ENCODE measurements at regions not wholly inside any gene's neighbourhood (a gene's known extent, or its start where the extent isn't known, plus 50 kb on each side); places are given as distances from the start of the nearest gene placed in this dataset.

DNA sequence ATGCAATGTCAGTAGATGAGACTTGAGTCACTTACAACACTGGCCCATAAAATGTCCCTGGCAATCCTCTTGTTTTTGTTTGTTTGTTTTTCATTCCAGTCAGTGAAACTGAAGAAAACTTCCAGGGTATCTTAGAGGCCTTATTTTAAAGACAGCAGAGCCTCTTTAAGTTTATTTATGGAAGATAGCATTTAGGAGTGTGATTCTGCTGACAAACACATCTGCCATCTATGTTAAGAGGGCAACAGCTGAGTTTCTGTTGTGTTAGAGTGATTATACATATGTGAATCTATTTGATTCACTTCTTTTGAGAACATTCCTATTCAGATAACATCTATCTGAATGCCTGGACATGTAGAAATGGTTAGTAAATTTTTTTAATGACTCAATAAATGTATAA is 812.6 kb downstream of the TENT5A start:
- Histone ChIP-seq H3K9ac (replicated peaks in 1 of 4; ENCODE audit: extremely low read depth in 1 of 4, low read depth in 3 of 4, low read length in 3 of 4) (no peak overlapping the region), H3K27me3 (replicated peaks in 1 of 4; ENCODE audit: control insufficient read depth in 3 of 4, extremely low read depth in 1 of 4, insufficient read depth in 3 of 4, low read length in 3 of 4) (no peaks in the 10 kb centered on the region), H3K14ac (ENCODE audit: insufficient read length) (no peak overlapping the region), H2AK5ac (ENCODE audit: low read depth, low read length) (no peak overlapping the region), H3K79me2 (ENCODE audit: control insufficient read depth in 1 of 2, insufficient read depth in 2 of 2, low read length in 2 of 2) (no peaks in the 10 kb centered on the region), H3K23ac (ENCODE audit: insufficient read length) (no peak overlapping the region), H2BK5ac (ENCODE audit: low read depth, low read length) (no peak overlapping the region), H3K4me3 (ENCODE audit: extremely low read depth in 1 of 4, insufficient read depth in 2 of 4, low read depth in 3 of 4, low read length in 4 of 4) (no peak overlapping the region), H3K4me2 (ENCODE audit: insufficient read depth in 1 of 2, low read depth in 2 of 2, low read length in 2 of 2) (no peak overlapping the region), H2BK20ac (ENCODE audit: low read length) (no peak overlapping the region), H3K4me1 (replicated peaks in 1 of 4; ENCODE audit: control insufficient read depth in 3 of 4, insufficient read depth in 4 of 4, low read length in 3 of 4) (no peaks in the 10 kb centered on the region), H3K79me1 (ENCODE audit: low read depth, low read length) (no peaks in the 10 kb centered on the region), H3K23me2 (ENCODE audit: low read depth, low read length) (no peaks in the 10 kb centered on the region), H4K20me1 (replicated peaks in 1 of 2; ENCODE audit: control insufficient read depth in 1 of 2, insufficient read depth in 2 of 2, low read length in 2 of 2) (no peaks in the 10 kb centered on the region), H3K36me3 (ENCODE audit: control insufficient read depth in 2 of 4, insufficient read depth in 4 of 4, low read length in 3 of 4) (no peaks in the 10 kb centered on the region), H4K8ac (ENCODE audit: extremely low read depth, insufficient read depth, low read length) (no peak overlapping the region), H3K4ac (replicated peaks; ENCODE audit: insufficient read length, low read depth, low read length) (no peak overlapping the region), H2BK12ac (ENCODE audit: low read depth, low read length) (no peak overlapping the region), H3K56ac (replicated peaks; ENCODE audit: insufficient read length, low read depth, low read length) (no peak overlapping the region), H2BK120ac (replicated peaks; ENCODE audit: low read depth, low read length) (no peak overlapping the region), H2BK15ac (ENCODE audit: low read length) (no peak overlapping the region), H4K91ac (replicated peaks; ENCODE audit: insufficient read length, low read length) (no peak overlapping the region), H2AFZ (ENCODE audit: low read length) (no peak overlapping the region), H3K18ac (ENCODE audit: extremely low read depth, low read length) (no peak overlapping the region), H4K5ac (ENCODE audit: insufficient read length, low read depth, low read length) (no peak overlapping the region), H3K9me3 (ENCODE audit: insufficient read depth in 2 of 2, low read depth in 1 of 2, low read length in 1 of 2) (0 out of 4 replicates have a peak, but pooled peaks cover 0 to 3% of the 10 kb centered on the region in 2 experiments), H3K27ac (ENCODE audit: low read depth, low read length) (no peak overlapping the region)
- ChIA-PET CTCF (ENCODE audit: partially characterized antibody) (no interaction called here), POLR2A (ENCODE audit: partially characterized antibody) (no interaction called here)
- FAIRE-seq (no peak), DNase-seq (ENCODE audit: low read depth in 1 of 2, low spot score in 2 of 2) (no peak)
- TF ChIP-seq CHD2 (IDR thresholded peaks at IDR 0.05; ENCODE audit: low read length) = no peak
- TF ChIP-seq CBX8 (IDR thresholded peaks at IDR 0.05; ENCODE audit: borderline replicate concordance, low read depth, low read length) = no peak
- no peak for TF ChIP-seq JUND (IDR thresholded peaks at IDR 0.05; ENCODE audit: low read length)
- no peak for TF ChIP-seq POU5F1 (IDR thresholded peaks at IDR 0.05; ENCODE audit: low read depth, low read length)
- no peak for TF ChIP-seq SP1 (IDR thresholded peaks at IDR 0.05; ENCODE audit: low read depth, low read length)
- TF ChIP-seq GTF2F1 (IDR thresholded peaks at IDR 0.05; ENCODE audit: borderline replicate concordance, low read depth, low read length) = no peak

Data from H1 (cell line).